Activated CD4-positive, alpha-beta T cell treated with anti-CD3 and anti-CD28 coated beads, Interleukin-2, amount 50 U/mL, for 1 hour (primary cell): ENCODE measurements at regions not wholly inside any gene's neighbourhood (a gene's known extent, or its start where the extent isn't known, plus 50 kb on each side); places are given as distances from the start of the nearest gene placed in this dataset.
"Not testable (repeated sequence)": the region's sequence is repeated elsewhere in the genome, so short reads cannot be mapped to it uniquely, and the experiment has no call there.

ENCODE experiments used
- DNase-seq: peaks from one replicate; pipeline ENCODE4 v3.0.0-alpha.2; 2020

- no peak for DNase-seq
Observed at GRCh38 chr11:33553486-33553885, 147.1 kb downstream of the C11orf91 start.

- no peak for DNase-seq
Observed at GRCh38 chr11:33552756-33553155, 147.9 kb downstream of the C11orf91 start.

GRCh38 chr11:33551051-33551450, 149.6 kb downstream of the C11orf91 start:
- DNase-seq, result no peak

GRCh38 chr11:33549483-33549882, 151.1 kb downstream of the C11orf91 start:
- DNase-seq, result no peak

GRCh38 chr11:33545931-33546330, 154.7 kb downstream of the C11orf91 start:
- no peak for DNase-seq

GRCh38 chr11:33544593-33545373, 155.8 kb downstream of the C11orf91 start:
- no peak for DNase-seq

- DNase-seq, result no peak
Observed at GRCh38 chr11:33543823-33544222, 156.8 kb downstream of the C11orf91 start.

- DNase-seq, result peak; percentile 27
Observed at GRCh38 chr11:33542921-33543320, 157.7 kb downstream of the C11orf91 start.

- no peak for DNase-seq
Observed at GRCh38 chr11:33540946-33541915, 159.4 kb downstream of the C11orf91 start.

GRCh38 chr11:33540427-33540826, 160.2 kb downstream of the C11orf91 start:
- no peak for DNase-seq

GRCh38 chr11:33539751-33540150, 160.9 kb downstream of the C11orf91 start:
- DNase-seq, result no peak

GRCh38 chr11:33538726-33539125, 161.9 kb downstream of the C11orf91 start:
- DNase-seq, result no peak

GRCh38 chr11:33536178-33536577, 164.4 kb downstream of the C11orf91 start:
- DNase-seq, result no peak

GRCh38 chr11:33534575-33534974, 166.1 kb downstream of the C11orf91 start:
- DNase-seq, result no peak

GRCh38 chr11:33533386-33534052, 167.1 kb downstream of the C11orf91 start:
- DNase-seq, result no peak

GRCh38 chr11:33532720-33533385, 167.8 kb downstream of the C11orf91 start:
- DNase-seq, result no peak

GRCh38 chr11:33532257-33532656, 168.4 kb downstream of the C11orf91 start:
- no peak for DNase-seq

GRCh38 chr11:33531743-33532181, 168.9 kb downstream of the C11orf91 start:
- DNase-seq, result no peak

- no peak for DNase-seq
Observed at GRCh38 chr11:33530815-33531214, 169.8 kb downstream of the C11orf91 start.

GRCh38 chr11:33529461-33529860, 171.2 kb downstream of the C11orf91 start:
- no peak for DNase-seq

GRCh38 chr11:33527738-33528137, 172.9 kb downstream of the C11orf91 start:
- not testable (repeated sequence) for DNase-seq

GRCh38 chr11:33525789-33526188, 174.8 kb downstream of the C11orf91 start:
- no peak for DNase-seq

- DNase-seq, result no peak
Observed at GRCh38 chr11:33521384-33521783, 179.2 kb downstream of the C11orf91 start.
